ENCODE measurements at regions not wholly inside any gene's neighbourhood (a gene's known extent, or its start where the extent isn't known, plus 50 kb on each side); places are given as distances from the start of the nearest gene placed in this dataset.

DNA sequence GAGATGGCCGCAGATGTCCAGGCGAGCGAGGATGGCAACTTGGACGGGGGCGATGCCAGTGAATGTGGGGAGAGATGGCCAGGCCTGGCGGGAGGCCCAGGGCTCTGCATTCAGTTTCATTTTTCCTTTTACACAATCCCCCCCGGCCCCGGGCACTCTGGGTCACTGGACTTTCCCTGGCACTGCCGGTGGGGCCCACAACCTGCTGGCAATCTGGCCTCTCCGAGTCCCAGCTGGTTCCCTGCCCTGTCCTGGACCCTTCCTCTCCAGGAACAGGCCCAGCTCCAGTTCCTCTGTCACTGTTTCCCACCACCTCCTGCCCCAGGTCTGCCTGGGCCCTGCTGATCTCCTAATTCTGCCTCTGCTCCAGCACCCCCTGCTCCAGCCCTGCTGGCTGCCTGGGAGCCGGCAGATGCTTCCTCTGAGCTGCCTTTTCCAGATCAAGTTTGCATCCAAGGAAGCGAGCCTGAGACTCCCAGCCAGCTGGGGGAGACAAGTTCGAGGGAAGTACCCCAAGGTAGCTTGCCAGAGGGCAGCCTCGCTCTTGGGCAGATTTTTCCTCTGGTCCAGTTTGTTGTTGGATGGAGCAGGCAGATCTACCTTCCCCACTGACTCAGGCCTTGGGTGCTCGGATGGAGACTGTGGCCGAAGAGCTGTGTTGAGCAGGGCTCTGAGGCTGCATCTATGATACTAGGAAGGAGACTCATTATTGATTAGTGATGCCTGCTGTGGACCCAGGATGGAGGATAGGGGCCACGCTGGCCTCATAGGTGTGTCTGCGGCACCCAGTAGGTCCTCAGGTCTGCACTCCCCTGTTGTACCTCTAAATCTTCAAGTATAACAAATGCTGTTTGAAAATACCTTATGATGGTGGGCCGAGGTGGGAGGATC, 83.2 kb downstream of the CEBPB start:
- no peak for DNase-seq (ENCODE audit: low spot score)

DNA sequence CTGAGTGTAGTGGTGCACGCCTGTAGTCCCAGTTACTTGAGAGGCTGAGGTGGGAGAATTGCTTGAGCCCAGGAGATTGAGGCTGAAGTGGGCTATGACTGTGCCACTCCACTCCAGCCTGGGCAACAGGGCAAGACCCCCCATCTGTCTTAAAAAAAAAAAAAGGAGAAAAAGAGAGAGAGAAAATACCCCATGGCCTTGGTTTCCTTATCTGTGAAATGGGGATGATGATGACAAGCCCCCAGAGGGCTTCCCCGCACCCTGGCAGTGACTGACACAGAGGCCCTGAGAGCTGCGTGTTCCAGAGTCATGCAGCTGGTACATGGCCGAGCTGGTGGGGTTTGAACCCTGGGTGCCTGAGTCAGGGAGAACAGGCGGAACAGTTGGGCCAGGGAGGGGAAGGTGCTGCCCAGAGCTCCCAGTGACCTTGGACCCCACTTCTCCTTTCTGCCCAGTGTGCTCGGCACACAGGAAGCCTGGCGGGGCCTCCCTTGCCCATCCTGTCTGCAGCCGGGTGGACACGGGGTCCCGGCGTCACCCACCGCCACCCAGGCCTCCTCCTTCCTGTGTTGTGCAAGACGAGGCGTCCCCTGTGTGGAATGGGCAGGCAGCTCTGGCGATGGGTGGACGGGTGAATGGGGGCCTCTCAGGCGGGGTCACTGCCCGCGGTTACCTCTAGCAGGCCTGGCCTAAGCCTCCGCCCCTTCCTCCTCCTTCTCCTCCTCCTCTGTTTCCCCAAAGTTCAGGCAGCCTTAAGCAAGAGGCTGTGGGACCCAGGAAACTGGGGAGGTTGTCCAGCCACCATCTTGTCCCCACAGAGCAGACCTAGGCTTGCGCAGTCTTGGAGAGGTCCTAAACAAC, 84.2 kb downstream of the CEBPB start:
- no peak for DNase-seq (ENCODE audit: low spot score)

DNA sequence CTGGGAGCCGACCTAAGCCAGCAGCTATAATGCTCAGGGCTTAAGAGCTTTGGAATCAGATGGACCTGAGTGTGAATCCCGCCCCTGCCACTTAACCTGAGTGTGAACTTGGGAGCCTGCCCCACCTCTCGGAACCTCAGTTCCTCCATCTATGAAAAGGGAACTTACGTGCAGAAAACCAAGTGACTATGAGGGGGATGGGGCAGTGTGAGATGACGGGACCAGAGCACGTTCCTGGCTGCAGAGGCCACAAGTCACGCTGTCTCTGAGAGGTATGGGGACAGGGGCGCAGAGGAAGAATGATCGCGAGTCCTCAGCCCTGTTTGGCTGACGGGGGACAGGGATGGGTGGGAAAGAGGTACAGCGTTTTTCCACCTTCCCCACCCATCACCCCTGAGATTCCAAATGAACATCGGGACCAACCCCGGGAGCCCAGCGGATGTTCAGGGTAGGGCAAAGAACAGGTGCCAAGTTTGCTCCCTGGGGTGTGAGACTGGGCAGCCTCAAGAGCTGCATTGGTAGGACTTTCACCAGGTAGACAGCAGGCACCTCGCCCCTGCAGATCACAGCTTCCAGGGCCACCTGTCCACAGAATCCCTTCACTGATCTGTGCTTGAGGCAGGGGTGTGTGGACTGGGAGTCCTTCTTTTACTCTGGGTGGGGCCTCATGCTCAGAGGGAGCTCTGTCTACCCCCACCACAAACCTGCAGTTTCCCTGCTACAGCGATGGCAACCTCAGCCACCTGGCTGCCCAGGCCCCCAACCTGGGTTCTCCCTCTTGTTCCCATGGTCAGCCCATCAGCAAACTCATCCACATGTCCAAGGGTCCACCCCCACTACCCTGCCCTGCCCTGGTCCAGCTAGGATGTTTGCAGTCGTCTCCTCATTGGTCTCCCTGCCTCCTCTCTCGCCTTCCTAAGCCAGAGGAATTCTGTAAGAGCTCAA, 85.8 kb downstream of the CEBPB start:
- no peak for DNase-seq (ENCODE audit: low spot score)

DNA sequence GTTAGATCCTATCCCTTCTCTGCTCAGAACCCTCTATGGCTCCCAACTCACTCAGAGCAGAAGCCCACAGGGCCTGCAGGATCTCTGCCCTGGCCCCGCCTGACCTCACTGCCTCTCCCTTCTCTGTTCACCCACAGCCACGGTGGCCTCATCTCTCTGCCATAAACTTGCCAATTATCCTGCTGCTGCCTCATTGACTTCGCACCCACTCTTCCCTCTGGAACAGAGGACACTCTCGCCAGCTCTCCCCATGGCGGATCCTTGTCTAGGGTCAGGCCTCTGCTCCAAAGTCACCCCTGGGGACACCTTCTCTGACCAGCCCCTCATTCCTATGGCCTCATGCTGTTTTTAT, 86.4 kb downstream of the CEBPB start:
- DNase-seq (ENCODE audit: low spot score) = no peak

DNA sequence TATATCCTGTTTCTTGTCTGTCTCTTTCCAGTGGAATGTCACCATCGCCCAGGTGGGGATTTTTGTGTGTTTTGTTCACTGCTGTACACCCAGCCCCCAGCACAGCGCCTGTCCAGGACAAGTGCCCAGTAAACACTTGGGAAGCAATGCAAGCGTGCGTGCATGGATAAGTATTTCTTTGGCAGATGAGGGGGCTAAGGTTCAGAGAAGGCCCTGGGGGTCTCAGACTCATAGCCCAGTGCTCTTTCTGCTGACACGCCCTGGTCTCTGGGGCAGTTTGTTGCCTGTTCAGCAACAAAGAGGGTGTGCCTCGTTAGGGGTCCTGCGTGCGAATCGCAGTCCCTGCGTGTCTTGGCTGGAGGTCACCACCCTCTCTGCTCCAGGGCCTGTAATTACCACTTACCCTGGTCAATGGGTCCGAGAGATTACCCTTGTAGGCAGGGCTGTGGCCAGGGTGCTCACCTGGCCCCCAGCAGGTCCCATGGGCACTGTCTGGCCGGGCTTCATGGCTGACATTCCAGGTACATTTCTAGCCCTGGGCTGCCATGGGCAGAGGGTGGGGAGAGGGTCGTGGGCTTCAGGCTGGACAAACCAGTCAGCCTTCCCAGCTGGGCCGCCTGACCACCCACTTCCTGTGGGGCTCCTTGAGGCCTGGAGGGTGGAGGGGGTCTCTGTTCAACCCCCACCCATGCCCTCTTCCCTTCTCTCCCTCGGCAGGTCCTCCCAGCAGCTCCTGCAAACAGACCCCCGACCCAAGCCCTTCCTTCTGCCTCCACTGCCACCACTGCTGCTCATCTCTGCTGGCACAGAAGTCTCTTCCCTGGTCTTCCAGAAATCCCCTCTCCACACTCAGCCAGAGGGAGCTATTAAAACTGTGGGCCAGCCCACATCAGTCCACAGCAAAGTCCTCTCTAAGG, 87.1 kb downstream of the CEBPB start:
- no peak for DNase-seq (ENCODE audit: low spot score)

DNA sequence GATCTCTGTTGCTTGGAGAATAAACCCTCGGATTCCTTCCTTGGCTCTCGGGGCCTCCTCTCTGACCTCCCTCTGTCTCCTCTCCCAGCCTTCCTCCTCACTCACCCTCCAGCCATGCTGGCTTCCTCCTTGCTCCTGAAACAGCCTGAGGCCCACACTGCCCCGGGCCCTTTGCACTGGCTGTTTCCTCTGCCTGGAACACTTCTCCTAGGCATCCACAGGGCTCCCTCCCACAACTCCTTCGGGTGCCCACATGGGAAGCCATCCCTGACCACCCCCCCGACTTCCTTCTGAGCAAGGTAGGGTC, 87.7 kb downstream of the CEBPB start:
- DNase-seq (ENCODE audit: low spot score) = no peak

DNA sequence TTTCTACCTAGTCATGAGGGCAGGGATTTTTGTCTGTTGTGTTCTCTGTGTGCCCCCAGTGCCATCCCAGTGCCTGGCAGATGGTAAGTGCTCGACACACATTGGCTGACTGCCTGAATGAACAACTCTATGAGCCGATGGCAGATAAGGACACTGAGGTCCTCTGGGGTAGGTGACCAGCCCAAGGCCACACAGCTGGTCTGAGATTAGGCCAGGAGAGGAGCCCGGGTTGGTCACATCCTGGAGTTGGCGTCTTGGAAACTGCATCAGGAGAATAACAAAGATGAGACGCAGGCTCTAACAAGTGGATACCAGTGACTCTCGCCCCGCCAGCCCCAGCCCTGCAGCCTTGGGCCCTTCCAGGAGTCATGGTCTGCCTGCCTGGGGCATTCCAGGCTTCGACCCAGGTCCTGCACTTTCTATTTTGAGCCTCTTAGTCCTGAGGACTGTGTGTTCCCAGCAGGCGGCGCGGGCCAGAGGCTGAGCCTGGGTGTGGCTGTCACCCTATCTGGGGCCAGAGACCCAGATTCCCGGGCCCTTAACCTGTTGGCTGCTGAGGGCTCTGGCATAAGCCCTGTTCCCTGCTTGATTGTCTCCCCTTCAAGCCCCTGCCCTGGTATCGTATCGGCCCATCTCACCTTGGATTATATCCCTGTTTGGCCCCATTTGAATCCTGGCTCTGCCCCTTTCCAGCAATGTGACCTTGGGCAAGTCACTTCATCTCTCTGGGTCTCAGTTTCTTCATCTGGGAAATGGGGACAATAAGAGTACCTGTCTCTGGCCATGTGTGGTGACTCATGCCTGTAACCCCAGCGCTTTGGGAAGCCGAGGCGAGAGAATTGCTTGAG, 88.3 kb downstream of the CEBPB start:
- DNase-seq (ENCODE audit: low spot score) = no peak

DNA sequence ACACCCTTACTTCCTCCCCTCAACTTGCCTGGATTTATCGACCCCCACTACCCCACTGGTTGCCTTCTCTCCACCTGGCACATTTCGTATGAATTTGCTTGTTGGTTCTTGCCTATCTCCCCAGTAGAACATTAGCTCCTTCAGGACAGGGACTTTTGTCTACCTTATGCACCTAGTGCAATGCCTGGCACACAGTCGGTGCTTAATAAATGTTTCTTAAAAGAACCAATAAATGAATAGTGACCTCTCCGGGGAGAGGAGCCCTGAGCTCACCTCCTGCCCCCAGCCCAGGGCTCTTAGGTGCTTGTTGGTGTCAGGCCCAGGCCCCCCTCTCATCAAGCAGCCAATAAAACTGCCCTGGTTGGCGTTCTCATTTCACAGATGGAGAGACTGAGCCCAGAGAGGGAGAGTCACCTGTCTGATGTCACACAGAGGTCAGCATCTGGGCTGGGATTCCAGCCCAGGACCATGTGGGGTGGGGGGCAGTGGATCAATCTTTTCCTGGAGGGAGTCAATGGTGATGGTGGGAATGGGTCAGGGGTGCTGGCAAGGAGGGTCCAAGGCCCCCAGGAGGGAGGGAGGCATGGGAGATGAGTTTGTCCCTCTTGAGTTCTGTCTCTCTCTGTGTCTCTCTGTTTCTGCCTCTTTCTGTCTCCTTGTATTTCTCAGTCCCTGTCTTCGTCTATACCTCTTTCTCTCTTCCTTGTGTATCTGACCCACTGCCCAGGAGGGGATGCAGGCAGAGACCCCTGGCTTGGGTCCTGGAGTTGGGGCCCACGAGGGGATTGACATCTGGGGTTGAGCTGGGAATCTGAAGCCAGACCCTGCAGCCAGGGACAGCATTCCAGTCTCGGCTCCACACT, 89.6 kb downstream of the CEBPB start:
- no peak for DNase-seq (ENCODE audit: low spot score)

DNA sequence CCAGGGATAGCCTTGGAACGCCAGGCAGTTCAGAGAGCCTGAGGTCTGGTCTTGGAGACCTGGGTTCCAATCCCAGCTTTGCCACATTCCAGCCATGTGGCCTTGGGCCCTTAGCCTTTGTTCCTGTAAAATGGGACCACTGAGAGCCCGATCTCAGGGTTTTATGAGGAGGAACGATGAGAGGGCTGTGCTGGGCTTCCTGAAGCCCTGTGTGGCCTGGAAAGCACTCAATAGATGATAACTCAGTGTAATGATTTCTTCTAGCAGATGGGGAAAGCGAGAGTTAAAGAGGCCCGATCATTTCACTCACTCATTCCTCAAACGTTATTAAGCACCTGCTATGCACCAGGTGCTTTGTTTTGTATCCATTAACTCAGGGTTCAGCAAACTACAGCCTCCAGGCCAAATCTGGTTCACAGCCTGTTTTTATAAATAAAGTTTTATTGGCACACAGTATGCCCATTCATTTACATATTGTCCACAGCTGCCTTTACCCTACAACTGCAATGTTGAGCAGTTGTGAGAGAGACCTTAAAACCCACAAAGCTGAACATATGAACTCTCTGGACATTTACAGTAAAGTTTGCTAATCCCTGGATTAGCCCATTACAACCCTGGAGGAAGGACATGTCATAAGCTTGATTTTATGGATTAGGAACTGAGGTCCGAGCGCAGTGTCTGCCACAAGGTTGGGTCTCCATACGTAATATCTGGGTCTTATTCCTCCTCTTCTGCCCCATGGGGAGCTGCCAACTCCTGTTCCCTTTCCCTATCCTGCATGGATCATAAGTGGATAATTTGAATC, 90.4 kb downstream of the CEBPB start:
- DNase-seq (ENCODE audit: low spot score) = no peak

DNA sequence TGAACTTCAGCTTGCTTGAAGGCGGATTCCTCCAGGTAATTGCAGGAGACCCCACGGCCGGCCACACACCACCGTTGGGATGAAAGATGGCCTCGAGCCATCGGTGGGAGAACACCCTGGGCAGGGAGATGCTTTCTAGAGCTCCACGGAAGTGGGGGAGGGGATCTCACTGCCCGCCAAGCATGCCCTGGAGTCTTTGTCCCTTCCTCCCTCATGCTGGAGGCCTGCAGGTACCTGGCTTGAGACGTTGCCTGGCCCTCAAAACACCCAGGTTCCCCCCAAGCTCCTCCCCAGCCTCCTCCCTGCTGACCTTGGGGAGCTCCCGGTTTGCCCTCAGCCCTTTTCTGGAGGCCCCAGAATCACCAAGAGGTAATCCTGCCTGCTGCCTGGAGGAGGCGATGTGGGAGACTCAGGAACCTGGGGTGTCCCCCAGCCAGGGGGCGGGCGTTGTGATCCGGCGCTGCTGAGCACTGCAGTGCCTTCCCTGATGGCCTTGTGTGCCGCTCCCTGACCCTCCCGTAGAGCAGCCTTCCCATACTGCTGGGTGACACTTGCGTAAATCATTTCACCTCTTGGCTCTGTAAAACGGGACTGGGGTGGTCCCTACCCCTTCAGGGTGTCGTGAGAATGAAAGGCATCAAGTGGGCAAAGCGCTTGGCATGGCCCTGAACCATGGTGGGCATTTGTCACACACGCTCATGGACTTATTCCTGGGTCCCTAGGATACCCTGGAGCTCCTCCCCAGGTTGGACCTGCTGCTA, 91.4 kb downstream of the CEBPB start:
- no peak for DNase-seq (ENCODE audit: low spot score)

DNA sequence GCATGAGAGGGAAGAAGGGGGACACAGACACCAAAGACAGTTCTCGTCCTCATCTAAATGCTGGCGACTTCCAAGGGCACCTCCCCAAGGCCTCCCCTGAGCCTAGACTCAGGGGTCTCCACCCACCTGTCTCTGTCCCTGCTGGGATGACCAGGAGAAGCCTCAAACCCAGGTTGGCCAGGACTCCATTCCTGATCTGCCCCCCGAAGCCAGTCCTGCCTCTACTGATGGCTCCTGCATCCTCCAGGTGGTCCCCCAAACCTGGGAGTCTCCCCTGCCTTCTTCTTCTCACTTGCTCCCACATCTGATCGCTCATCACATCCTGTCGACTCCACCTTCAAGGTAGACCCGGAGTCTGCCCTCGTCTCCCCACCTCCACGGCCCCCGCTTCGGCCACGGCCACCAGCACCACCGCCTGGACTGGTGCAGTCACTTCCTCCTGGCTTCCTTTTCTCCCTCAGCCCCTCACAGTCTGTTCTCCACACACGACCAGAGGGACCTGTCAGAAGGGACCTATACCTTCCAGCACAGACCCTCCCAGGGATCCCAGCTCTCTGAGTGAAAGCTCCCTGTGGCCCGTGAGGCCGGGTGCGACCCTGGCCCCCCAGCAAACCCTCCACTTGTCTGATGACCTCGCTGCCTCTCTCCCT, 92.1 kb downstream of the CEBPB start:
- DNase-seq (ENCODE audit: low spot score) = no peak

DNA sequence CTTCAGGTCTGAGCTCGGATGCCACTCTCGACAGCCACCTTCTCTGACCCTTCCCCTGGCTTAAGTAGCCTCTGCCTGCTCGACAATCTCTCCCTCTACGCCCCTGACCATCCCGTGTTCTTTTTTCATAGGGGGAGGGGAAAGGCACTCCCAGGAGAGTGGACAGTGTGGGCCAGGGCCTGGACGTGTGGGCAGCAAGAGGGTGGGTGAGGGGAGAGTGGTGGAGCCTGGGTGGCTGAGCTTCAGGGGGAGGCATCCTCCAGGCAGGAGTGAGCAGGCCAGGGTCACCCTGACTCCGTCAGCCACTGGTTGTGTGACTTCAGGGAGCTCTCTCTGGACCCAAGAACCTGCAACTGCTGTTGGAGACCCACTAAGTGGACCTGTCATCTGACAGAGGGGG, 92.7 kb downstream of the CEBPB start:
- DNase-seq (ENCODE audit: low spot score) = no peak

DNA sequence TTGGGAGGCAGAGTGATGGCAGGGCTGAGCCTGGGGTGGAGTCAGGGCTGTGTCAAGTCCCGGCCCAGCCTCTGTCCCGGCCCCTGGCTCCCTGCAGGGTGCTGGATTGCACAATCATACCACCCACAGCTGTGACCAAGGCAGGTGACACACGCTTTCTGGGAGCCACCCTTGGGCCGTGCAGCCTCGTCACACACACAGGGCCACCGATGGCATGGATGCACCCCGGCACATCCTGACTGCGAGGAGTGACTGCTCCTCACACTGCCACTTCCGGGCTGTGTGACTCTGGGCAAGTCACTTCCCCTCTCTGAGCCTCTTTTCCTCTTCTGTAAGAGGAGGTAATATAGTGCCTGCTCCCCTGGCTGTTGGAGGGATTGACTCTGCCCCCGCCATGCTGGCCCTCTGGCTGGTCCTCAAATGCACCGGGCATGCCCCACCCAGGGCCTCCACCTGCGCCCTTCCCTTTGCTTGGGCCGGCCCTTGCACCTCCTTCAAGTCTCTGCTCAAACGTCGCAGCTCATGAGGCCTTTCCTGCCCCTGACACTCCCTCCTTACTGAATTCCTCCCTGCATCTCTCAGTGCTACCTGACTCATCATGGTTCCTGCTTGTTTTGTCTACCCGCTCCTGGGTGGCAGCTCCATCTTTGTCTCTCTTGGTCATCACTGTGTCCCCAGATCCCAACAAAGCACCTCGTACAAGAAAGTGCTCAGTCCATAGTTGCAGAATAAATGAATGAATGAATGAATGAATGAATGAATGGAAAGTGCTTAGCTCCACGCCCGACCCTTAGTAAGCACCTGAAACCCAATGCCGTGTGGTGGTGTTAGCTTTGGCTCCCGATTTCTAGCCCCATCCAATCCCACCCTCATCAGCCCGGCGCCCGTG, 93.5 kb downstream of the CEBPB start:
- peak; percentile 53 for DNase-seq (ENCODE audit: low spot score)

DNA sequence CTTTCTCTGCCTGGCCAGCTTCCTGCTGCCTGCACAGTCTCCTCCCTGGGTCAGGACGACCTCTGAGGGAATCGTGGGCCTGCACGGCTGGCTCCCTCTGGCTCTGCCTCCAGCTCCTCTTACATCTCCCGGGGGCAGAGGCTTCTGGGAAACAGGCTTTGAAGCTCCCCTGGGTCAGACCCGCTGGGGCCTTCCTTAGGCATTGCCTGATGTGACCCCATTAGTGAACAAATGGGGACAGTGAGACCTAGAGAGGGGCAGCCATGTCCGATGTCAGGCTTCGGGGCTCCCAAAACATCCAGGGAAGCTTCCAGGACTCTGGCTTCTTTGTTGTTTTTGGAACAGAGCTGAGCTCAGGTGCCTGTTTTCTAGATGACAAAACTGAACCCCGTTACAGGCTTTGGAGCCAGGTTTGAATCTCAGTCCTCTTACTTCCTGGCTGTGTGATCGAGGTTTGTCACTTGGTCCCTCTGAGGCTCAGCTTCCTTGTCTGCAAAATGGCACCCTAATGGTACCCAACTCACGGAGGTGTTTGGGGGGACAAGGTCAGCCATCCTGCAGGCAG, 94.3 kb downstream of the CEBPB start:
- no peak for DNase-seq (ENCODE audit: low spot score)

DNA sequence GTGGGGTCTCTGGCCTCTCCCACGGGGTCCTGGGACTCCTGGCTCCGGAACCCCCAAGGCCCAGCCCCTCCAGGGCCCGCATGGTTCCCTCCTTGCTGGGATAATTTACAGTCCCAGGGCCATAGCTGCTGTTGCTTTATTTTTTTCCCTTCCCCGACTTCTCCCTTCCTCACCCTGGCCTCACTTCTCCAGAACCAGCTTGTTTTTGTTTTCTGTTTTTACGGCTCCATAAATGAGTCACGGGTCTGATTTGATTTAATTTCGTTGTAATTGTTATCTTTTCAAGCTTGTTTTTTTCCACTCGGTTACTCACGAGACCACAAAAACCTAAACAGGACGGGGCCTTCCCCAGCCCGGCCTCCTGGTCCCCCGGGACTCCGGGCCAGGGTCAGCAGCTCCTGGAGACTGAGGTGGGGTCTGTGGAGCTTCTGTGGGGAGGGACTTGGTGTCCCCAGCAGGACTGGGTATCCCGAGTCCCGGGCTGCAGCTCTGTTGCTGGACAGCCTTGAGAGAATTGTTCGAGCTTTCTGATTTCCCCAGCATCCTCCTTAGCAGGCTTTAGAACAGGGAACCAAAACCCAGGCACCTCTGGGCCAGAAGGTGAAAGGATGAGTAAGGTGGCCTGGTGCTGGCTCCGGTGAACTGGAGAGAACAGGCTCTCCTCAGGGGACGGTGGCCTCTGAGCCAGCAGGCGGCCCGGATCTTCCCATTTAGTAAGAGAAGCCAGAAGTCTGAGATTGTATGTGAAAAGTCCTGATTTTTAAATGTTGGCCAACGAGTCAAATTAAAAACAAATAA, 94.9 kb downstream of the CEBPB start:
- DNase-seq (ENCODE audit: low spot score) = peak; percentile 69

All from GM03348 (cell line).